GM12878 (cell line): ENCODE measurements at regions not wholly inside any gene's neighbourhood (a gene's known extent, or its start where the extent isn't known, plus 50 kb on each side); places are given as distances from the start of the nearest gene placed in this dataset.

Experiments
- CREB1 ChIP-seq: IDR thresholded peaks from 2 replicates; pipeline ENCODE4 v1.6.1; 2012; ENCODE audit warnings: low read depth, mild to moderate bottlenecking, inconsistent platforms
- POLR2AphosphoS5 ChIP-seq: IDR thresholded peaks from 2 replicates; pipeline ENCODE4 v1.6.1; 2011; ENCODE audit warnings: mild to moderate bottlenecking, low read length, inconsistent platforms
- TF ChIP-seq, protein P1 (sequence below), 3 experiments: IDR thresholded peaks in 2 of 3; conservative IDR thresholded peaks in 1 of 3; 2 replicates each; pipeline ENCODE4 v1.5.1; 2011; ENCODE audit warnings: low read depth in 3 of 3, low read length in 3 of 3, mild to moderate bottlenecking in 3 of 3, control low read depth in 2 of 3, moderate library complexity in 2 of 3, inconsistent platforms in 1 of 3, mixed read lengths in 1 of 3; ENCODE audit not compliant: control insufficient read depth in 2 of 3, insufficient read depth in 1 of 3; ENCODE audit errors: extremely low read depth in 1 of 3

- TF ChIP-seq CREB1 (no peak), POLR2AphosphoS5 (no peak)
- TF ChIP-seq, protein P1, sequence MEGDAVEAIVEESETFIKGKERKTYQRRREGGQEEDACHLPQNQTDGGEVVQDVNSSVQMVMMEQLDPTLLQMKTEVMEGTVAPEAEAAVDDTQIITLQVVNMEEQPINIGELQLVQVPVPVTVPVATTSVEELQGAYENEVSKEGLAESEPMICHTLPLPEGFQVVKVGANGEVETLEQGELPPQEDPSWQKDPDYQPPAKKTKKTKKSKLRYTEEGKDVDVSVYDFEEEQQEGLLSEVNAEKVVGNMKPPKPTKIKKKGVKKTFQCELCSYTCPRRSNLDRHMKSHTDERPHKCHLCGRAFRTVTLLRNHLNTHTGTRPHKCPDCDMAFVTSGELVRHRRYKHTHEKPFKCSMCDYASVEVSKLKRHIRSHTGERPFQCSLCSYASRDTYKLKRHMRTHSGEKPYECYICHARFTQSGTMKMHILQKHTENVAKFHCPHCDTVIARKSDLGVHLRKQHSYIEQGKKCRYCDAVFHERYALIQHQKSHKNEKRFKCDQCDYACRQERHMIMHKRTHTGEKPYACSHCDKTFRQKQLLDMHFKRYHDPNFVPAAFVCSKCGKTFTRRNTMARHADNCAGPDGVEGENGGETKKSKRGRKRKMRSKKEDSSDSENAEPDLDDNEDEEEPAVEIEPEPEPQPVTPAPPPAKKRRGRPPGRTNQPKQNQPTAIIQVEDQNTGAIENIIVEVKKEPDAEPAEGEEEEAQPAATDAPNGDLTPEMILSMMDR (IDR thresholded peaks at IDR 0.05 in 2 of 3, conservative IDR thresholded peaks at IDR 0.05 in 1 of 3; ENCODE audit: control insufficient read depth in 2 of 3, extremely low read depth in 1 of 3, insufficient read depth in 1 of 3, low read depth in 3 of 3, low read length in 3 of 3), result no peak
Measured at GRCh38 chr4:20359692-20360091, 108.0 kb downstream of the SLIT2 start.
